GM06990 (cell line): ENCODE measurements at regions not wholly inside any gene's neighbourhood (a gene's known extent, or its start where the extent isn't known, plus 50 kb on each side); places are given as distances from the start of the nearest gene placed in this dataset.
A peak's percentile ranks its signal among the peaks of the same experiment; 100 is the strongest.

Experiments used
- DNase-seq: peaks from one replicate; pipeline ENCODE4 v3.0.0-alpha.2; 2011; ENCODE audit not compliant: insufficient read length; ENCODE audit errors: extremely low read depth
- H3K27me3 ChIP-seq: replicated peaks from 2 replicates; pipeline ENCODE4 v1.6.0; 2011; ENCODE audit warnings: low read length; ENCODE audit not compliant: control insufficient read depth, insufficient read depth
- H3K36me3 ChIP-seq: 2 replicates; pipeline ENCODE4 v1.5.1; 2011; ENCODE audit warnings: low read length; ENCODE audit not compliant: control insufficient read depth, insufficient read depth
- H3K4me3 ChIP-seq: replicated peaks from 2 replicates; pipeline ENCODE4 v1.5.1; 2011; ENCODE audit warnings: low read depth, mild to moderate bottlenecking, control low read depth, low read length
- TF ChIP-seq, protein P1 (sequence below): IDR thresholded peaks from 2 replicates; pipeline ENCODE4 v1.5.1; 2011; ENCODE audit warnings: low read length, control low read depth, mild to moderate bottlenecking, inconsistent platforms; ENCODE audit not compliant: insufficient read depth, poor library complexity, severe bottlenecking

- no peak for DNase-seq
- Histone ChIP-seq H3K27me3 (no peaks in the 10 kb centered on the region; the same call in 1 of the 2 replicates), H3K4me3 (no peak overlapping the region), H3K36me3 (no peaks in the 10 kb centered on the region)
- TF ChIP-seq, protein P1, sequence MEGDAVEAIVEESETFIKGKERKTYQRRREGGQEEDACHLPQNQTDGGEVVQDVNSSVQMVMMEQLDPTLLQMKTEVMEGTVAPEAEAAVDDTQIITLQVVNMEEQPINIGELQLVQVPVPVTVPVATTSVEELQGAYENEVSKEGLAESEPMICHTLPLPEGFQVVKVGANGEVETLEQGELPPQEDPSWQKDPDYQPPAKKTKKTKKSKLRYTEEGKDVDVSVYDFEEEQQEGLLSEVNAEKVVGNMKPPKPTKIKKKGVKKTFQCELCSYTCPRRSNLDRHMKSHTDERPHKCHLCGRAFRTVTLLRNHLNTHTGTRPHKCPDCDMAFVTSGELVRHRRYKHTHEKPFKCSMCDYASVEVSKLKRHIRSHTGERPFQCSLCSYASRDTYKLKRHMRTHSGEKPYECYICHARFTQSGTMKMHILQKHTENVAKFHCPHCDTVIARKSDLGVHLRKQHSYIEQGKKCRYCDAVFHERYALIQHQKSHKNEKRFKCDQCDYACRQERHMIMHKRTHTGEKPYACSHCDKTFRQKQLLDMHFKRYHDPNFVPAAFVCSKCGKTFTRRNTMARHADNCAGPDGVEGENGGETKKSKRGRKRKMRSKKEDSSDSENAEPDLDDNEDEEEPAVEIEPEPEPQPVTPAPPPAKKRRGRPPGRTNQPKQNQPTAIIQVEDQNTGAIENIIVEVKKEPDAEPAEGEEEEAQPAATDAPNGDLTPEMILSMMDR = no peak
Observed at GRCh38 chr11:31966846-31967245, 124.0 kb upstream of the RCN1 start.

GRCh38 chr11:31964181-31964580 lies 126.7 kb upstream of the RCN1 start:
- TF ChIP-seq, protein P1 = no peak
- no peak overlapping the region for H3K4me3 ChIP-seq
- no peak for DNase-seq

GRCh38 chr11:31960126-31960525 lies 130.7 kb upstream of the RCN1 start:
- Histone ChIP-seq H3K36me3 (no peaks in the 10 kb centered on the region), H3K4me3 (no peak overlapping the region), H3K27me3 (no peaks in the 10 kb centered on the region)
- TF ChIP-seq, protein P1 = no peak
- no peak for DNase-seq

More at GRCh38 chr11:31964181-31964580, 126.7 kb upstream of the RCN1 start:
- H3K27me3 ChIP-seq = no peaks in the 10 kb centered on the region; the same call in 1 of the 2 replicates
- no peaks in the 10 kb centered on the region for H3K36me3 ChIP-seq

DNA sequence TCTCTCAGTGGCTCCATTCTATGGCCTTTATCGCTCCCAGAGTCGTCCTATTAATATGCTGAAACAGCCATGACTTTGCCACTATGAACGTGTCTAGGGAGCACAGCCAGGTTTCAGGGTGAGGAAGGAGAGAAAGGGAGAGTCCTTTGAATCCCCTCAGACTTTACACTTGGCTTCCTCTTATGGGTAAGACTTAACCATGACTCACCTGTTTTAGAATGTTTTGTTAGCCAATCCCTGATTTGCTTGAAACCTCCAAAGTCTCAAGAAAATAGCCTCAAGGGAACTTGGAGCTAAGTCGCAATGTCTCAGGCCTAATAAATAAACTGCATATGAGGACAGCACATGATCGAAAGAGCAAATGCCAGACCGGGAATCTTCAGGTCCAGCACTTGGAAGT lies 131.2 kb upstream of the RCN1 start:
- Histone ChIP-seq H3K36me3 (no peaks in the 10 kb centered on the region), H3K27me3 (no peaks in the 10 kb centered on the region), H3K4me3 (no peak overlapping the region)
- no peak for DNase-seq
- TF ChIP-seq, protein P1 = no peak

DNA sequence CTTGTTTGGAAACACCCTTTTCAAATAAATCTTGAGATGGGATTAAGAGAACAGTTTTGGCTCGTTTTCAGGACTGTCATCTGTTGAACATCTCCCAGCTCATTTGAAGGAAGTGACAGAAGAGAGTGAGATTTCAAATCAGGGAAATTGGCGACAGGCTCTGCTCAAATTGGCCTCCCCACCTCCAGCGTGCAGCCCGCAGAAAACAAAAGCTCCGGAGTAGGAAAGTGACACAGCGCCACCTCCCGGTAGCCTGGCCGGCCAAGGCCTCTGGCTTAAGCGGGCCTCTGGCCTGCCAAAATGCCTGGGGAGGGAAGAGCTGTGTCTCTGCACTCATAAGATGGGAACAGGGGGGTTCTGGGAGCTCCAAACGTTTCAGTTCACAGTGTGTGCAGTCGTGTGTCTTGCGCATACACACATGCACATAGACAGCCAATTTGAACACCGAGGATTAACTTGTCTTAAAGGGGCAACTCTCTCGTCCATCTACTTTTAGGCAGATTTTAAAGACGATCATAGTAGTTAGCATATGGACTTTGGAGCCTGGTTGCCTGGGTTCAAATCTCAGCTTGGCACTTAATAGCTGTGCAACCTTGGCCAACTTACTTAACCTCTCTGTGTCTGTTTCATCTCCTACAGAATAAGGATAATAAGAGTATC lies 132.7 kb upstream of the RCN1 start:
- Histone ChIP-seq H3K4me3 (no peak overlapping the region), H3K27me3 (no peaks in the 10 kb centered on the region), H3K36me3 (no peaks in the 10 kb centered on the region)
- TF ChIP-seq, protein P1 = peak; percentile 94
- DNase-seq = peak; percentile 49

- TF ChIP-seq, protein P1 = no peak
- Histone ChIP-seq H3K4me3 (no peak overlapping the region), H3K27me3 (no peaks in the 10 kb centered on the region), H3K36me3 (no peaks in the 10 kb centered on the region)
- no peak for DNase-seq
Observed at GRCh38 chr11:31957674-31958073, 133.2 kb upstream of the RCN1 start.
